ENCODE measurements at regions not wholly inside any gene's neighbourhood (a gene's known extent, or its start where the extent isn't known, plus 50 kb on each side); places are given as distances from the start of the nearest gene placed in this dataset.
A peak's percentile ranks its signal among the peaks of the same experiment; 100 is the strongest.

GRCh38 chr11:45471266-45471665, 185.1 kb upstream of the SYT13 start:
- 91% methylated on average over 4 of the region's 4 CpGs; no CpG with 5 or more reads in 1 of the 2 donors for WGBS, 2 donors

DNA sequence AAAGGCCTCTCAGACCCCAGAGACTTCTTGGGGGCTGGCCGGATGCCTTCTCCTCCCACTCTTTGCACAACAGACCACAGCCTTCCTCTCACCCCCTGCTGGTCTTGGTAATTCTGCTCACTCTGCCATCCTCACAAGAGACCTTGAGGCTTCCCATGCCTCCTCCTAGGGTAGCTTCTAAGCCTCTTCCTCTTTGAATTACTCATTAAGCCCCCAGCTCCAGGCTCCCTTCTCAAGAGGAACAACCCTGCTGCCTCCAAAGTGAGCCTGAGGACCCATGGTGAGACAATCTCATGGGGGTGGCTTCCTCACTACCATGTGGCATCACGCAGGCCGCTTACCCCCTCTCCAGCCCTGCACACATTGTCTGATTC, 184.6 kb upstream of the SYT13 start:
- peak in 1 of 4 donors; percentile 8 for DNase-seq
- Histone ChIP-seq H3K9me3 (no peaks in the 10 kb centered on the region), H3K4me3 (no peak overlapping the region), H3K27ac (peak overlapping the region in 3 of 4 donors; percentile 12 to 60 (median 50)), H3K36me3 (replicated peaks in 1 of 2; ENCODE audit: insufficient read depth in 1 of 2, low read depth in 2 of 2) (no peaks in the 10 kb centered on the region), H3K4me1 (peaks cover 15% of the 10 kb centered on the region), H3K27me3 (no peaks in the 10 kb centered on the region)
- intact Hi-C loops (cut with DNase I) = no loop called here
- no peak for ATAC-seq
- TF ChIP-seq POLR2A (IDR thresholded peaks at IDR 0.05) (no peak), CTCF (IDR thresholded peaks at IDR 0.05) (no peak)
- WGBS, 2 donors = 68 to 75% methylated on average over 3 of the region's 3 CpGs

More at GRCh38 chr11:45471266-45471665, 185.1 kb upstream of the SYT13 start:
- peak overlapping the region in 1 of 4 donors; percentile 60 for H3K27ac ChIP-seq
- peaks cover 15% of the 10 kb centered on the region for H3K4me1 ChIP-seq
- intact Hi-C loops (cut with DNase I) = no loop called here
- ATAC-seq = no peak
- no peaks in the 10 kb centered on the region for H3K36me3 ChIP-seq (replicated peaks in 1 of 2; ENCODE audit: insufficient read depth in 1 of 2, low read depth in 2 of 2)
- no peaks in the 10 kb centered on the region for H3K27me3 ChIP-seq
- no peaks in the 10 kb centered on the region for H3K9me3 ChIP-seq
- TF ChIP-seq CTCF (IDR thresholded peaks at IDR 0.05) = no peak
- TF ChIP-seq POLR2A (IDR thresholded peaks at IDR 0.05) = no peak
- no peak for DNase-seq
- no peak overlapping the region for H3K4me3 ChIP-seq

DNA sequence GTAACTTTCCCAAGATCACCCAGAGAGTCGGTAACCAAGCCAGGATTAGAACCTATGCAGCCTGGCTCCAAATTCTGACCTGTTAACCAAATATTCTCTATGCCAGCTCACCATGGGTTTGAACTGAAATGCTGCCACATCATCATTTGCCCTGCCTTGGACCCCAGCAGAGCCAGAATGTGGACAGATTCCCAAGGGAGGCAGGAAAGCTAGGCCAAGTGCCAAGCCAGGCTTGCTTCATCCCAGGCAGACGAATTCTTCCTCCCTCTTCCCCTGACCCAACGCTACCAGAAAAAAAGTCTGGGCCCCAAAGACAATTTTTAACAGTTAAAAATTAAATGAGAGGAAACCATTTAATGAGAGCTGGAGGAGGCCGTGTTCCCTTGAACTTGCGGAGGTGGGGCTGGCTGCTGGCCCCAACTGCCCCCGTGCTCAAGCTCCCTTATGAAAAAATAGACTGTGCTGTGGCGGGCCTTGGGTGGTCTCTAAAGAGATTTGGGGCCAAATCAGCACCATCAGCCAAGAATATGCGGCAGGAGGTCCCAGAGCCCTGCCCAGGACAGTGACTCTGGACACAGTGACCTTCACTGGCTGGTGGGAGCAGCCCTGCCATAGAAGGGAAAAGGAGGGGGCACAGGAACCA, 184.1 kb upstream of the SYT13 start:
- peak; percentile 73 for ATAC-seq
- intact Hi-C loops (cut with DNase I) = no loop called here
- no peaks in the 10 kb centered on the region for H3K27me3 ChIP-seq
- H3K36me3 ChIP-seq (replicated peaks in 1 of 2; ENCODE audit: insufficient read depth in 1 of 2, low read depth in 2 of 2) = no peaks in the 10 kb centered on the region
- peaks cover 15% of the 10 kb centered on the region for H3K4me1 ChIP-seq
- peak overlapping the region in 3 of 4 donors; percentile 12 to 60 (median 50) for H3K27ac ChIP-seq
- WGBS, 2 donors = 49 to 58% methylated on average over 7 to 8 of the region's 8 CpGs
- peak; percentile 51 to 67 (median 60) for DNase-seq
- no peaks in the 10 kb centered on the region for H3K9me3 ChIP-seq
- no peak for TF ChIP-seq POLR2A (IDR thresholded peaks at IDR 0.05)
- no peak for TF ChIP-seq CTCF (IDR thresholded peaks at IDR 0.05)
- no peak overlapping the region for H3K4me3 ChIP-seq

- H3K9me3 ChIP-seq = no peaks in the 10 kb centered on the region
- H3K27me3 ChIP-seq = no peaks in the 10 kb centered on the region
- ATAC-seq = no peak
- no peaks in the 10 kb centered on the region for H3K36me3 ChIP-seq (replicated peaks in 1 of 2; ENCODE audit: insufficient read depth in 1 of 2, low read depth in 2 of 2)
- intact Hi-C loops (cut with DNase I) = no loop called here
- DNase-seq = peak in 1 of 4 donors; percentile 7
- peaks cover 14% of the 10 kb centered on the region for H3K4me1 ChIP-seq
- H3K27ac ChIP-seq = no peak overlapping the region
- 78 to 87% methylated on average over 7 of the region's 7 CpGs for WGBS, 2 donors
- TF ChIP-seq CTCF (IDR thresholded peaks at IDR 0.05) (no peak), POLR2A (IDR thresholded peaks at IDR 0.05) (no peak)
- H3K4me3 ChIP-seq = no peak overlapping the region
These were observed 182.2 kb upstream of the SYT13 start for GRCh38 chr11:45468267-45468856.

DNA sequence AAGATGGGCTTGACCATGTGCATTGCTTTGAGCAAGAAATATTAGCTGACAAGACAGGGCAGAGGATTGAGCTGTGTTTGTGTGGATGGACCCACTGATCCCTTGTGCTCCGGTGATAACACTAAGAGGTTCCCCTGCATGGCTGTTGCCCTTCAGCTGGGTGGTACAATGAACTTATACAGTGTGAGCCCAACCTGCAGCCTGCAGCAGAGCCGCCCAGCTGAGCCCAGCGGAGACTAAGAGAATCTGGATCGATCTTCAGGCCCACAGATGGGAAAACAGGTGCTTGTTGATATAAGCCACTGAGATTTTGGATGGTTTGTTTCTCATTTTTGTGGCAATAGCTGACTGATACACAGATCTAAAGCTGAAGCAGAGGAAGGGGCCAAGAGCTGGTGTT, 177.4 kb upstream of the SYT13 start:
- Histone ChIP-seq H3K4me1 (no peaks in the 10 kb centered on the region), H3K27me3 (no peaks in the 10 kb centered on the region), H3K4me3 (no peak overlapping the region), H3K9me3 (no peaks in the 10 kb centered on the region), H3K27ac (no peak overlapping the region), H3K36me3 (replicated peaks in 1 of 2; ENCODE audit: insufficient read depth in 1 of 2, low read depth in 2 of 2) (no peaks in the 10 kb centered on the region)
- no peak for TF ChIP-seq CTCF (IDR thresholded peaks at IDR 0.05)
- TF ChIP-seq POLR2A (IDR thresholded peaks at IDR 0.05) = no peak
- WGBS, 2 donors = 82 to 89% methylated on average over 3 to 4 of the region's 4 CpGs
- intact Hi-C loops (cut with DNase I) = no loop called here
- DNase-seq (no peak), ATAC-seq (no peak)

Data from body of pancreas (tissue), 4 donors.